A549 (cell line): ENCODE measurements at regions not wholly inside any gene's neighbourhood (a gene's known extent, or its start where the extent isn't known, plus 50 kb on each side); places are given as distances from the start of the nearest gene placed in this dataset.

ENCODE experiments used
- ATAC-seq, 2 experiments: fragments of 200-7000 bp in 1 of 2; fragments of >200 bp in 1 of 2; cut with Nextera tagmentation in 1 of 2; cut with Tn5 transposase in 1 of 2; 3 replicates each; pipeline versions ENCODE4 v1.8.0 to v1.9.1; 2018 to 2020; ENCODE audit warnings: mild to moderate bottlenecking in 1 of 2, moderate library complexity in 1 of 2
- CTCF ChIA-PET: fragments of 300-600 bp; sonication (Branson Sonifier 250); formaldehyde crosslinking; extraction: SDS; loops from one replicate; lab custom pipeline; 2021; ENCODE audit warnings: antibody characterized with exemption, inconsistent platforms; lab: Yijun Ruan, JAX
- POLR2A ChIA-PET: fragments of 350-600 bp; formaldehyde crosslinking; extraction: SDS; loops from one replicate; lab custom pipeline; 2021; ENCODE audit warnings: antibody characterized with exemption, inconsistent platforms; lab: Yijun Ruan, JAX
- DNase-seq, 2 experiments: peaks; one replicate each; pipeline versions ENCODE4 v3.0.0 to v3.0.0-alpha.2; 2011 to 2016; ENCODE audit warnings: low read depth in 1 of 2, low spot score in 1 of 2
- FAIRE-seq: peaks from 2 replicates; lab custom pipeline; 2011; peaks lifted over from hg19 to GRCh38; lab: Jason Lieb, UNC
- H3K27ac ChIP-seq, 2 experiments: fragments of >200 bp; sonication (Bioruptor Twin); formaldehyde crosslinking; 3 replicates each; pipeline ENCODE4 v1.5.1; 2016 to 2017
- H3K4me1 ChIP-seq: fragments of >200 bp; sonication (Bioruptor Twin); formaldehyde crosslinking; 3 replicates; pipeline ENCODE4 v1.6.1; 2016
- H3K4me2 ChIP-seq: fragments of >200 bp; sonication (Bioruptor Twin); formaldehyde crosslinking; 3 replicates; pipeline ENCODE4 v1.6.1; 2016
- H3K4me3 ChIP-seq: fragments of >200 bp; sonication (Bioruptor Twin); formaldehyde crosslinking; 3 replicates; pipeline ENCODE4 v1.5.1; 2016
- H3K9me3 ChIP-seq: fragments of >200 bp; sonication (Bioruptor Twin); formaldehyde crosslinking; 3 replicates; pipeline ENCODE4 v1.6.1; 2016
- CBX2 ChIP-seq: fragments of 200-600 bp; sonication (generic); IDR thresholded peaks from 2 replicates; pipeline ENCODE4 v1.6.1; 2016; ENCODE audit warnings: low read depth, mild to moderate bottlenecking, borderline replicate concordance
- CEBPB ChIP-seq, 2 experiments: fragments of >200 bp in 1 of 2; sonication (Bioruptor Twin) in 1 of 2; formaldehyde crosslinking in 1 of 2; IDR thresholded peaks; 2 replicates each; pipeline ENCODE4 v1.6.1; 2012 to 2016
- CHD4 ChIP-seq: fragments of 200-600 bp; sonication (generic); IDR thresholded peaks from 2 replicates; pipeline ENCODE4 v1.6.1; 2016; ENCODE audit warnings: antibody characterized with exemption, mild to moderate bottlenecking, borderline replicate concordance
- EHF ChIP-seq: fragments of 250-450 bp; sonication (Bioruptor Pico); IDR thresholded peaks from 2 replicates; pipeline ENCODE4 v1.5.0; 2020; ENCODE audit warnings: mild to moderate bottlenecking
- EP300 ChIP-seq, 2 experiments: fragments of >200 bp; sonication (Bioruptor Twin); formaldehyde crosslinking; IDR thresholded peaks; 2 replicates in 1 of 2; 3 replicates in 1 of 2; pipeline ENCODE4 v1.6.1; 2016 to 2017
- FOSL2 ChIP-seq, 2 experiments: fragments of 450-650 bp in 1 of 2; fragments of >200 bp in 1 of 2; sonication (Bioruptor Twin) in 1 of 2; formaldehyde crosslinking; IDR thresholded peaks; 2 replicates each; pipeline versions ENCODE4 v1.5.0 to v1.6.1; 2016 to 2020; ENCODE audit warnings: mild to moderate bottlenecking in 1 of 2, moderate library complexity in 1 of 2
- FOXS1 ChIP-seq: fragments of 250-450 bp; sonication (Bioruptor Pico); IDR thresholded peaks from 2 replicates; pipeline ENCODE4 v1.5.0; 2020; ENCODE audit warnings: mild to moderate bottlenecking, moderate library complexity
- GATA3 ChIP-seq: IDR thresholded peaks from 2 replicates; pipeline ENCODE4 v1.6.1; 2012; ENCODE audit warnings: borderline replicate concordance
- HDAC2 ChIP-seq: fragments of 200-600 bp; sonication (generic); IDR thresholded peaks from 2 replicates; pipeline ENCODE4 v1.6.1; 2016
- HES2 ChIP-seq: fragments of >200 bp; sonication (Bioruptor Twin); formaldehyde crosslinking; IDR thresholded peaks from 2 replicates; pipeline ENCODE4 v1.6.1; 2016
- HEYL ChIP-seq: fragments of 250-450 bp; sonication (Bioruptor Pico); IDR thresholded peaks from 2 replicates; pipeline ENCODE4 v1.8.0; 2021; ENCODE audit warnings: mild to moderate bottlenecking, moderate library complexity
- HMGXB4 ChIP-seq: fragments of 250-450 bp; sonication (Bioruptor Pico); IDR thresholded peaks from 2 replicates; pipeline ENCODE4 v1.5.0; 2021; ENCODE audit warnings: mild to moderate bottlenecking, moderate library complexity, borderline replicate concordance
- HOXB5 ChIP-seq: fragments of 250-450 bp; sonication (Bioruptor Pico); IDR thresholded peaks from 2 replicates; pipeline ENCODE4 v1.5.0; 2020; ENCODE audit warnings: mild to moderate bottlenecking, moderate library complexity
- JUNB ChIP-seq: fragments of >200 bp; sonication (Bioruptor Twin); formaldehyde crosslinking; IDR thresholded peaks from 2 replicates; pipeline ENCODE4 v1.6.1; 2016
- KDM5A ChIP-seq: fragments of 200-600 bp; sonication (generic); IDR thresholded peaks from 2 replicates; pipeline ENCODE4 v1.6.1; 2016; ENCODE audit warnings: antibody characterized with exemption, mild to moderate bottlenecking
- MAX ChIP-seq: IDR thresholded peaks from 2 replicates; pipeline ENCODE4 v1.6.1; 2012
- MAZ ChIP-seq: fragments of 150-350 bp; IDR thresholded peaks from 2 replicates; pipeline ENCODE4 v1.6.1; 2014; ENCODE audit warnings: antibody characterized with exemption, low read depth, low read length, borderline replicate concordance
- NPAS2 ChIP-seq: fragments of 250-450 bp; sonication (Bioruptor Pico); IDR thresholded peaks from 2 replicates; pipeline ENCODE4 v1.8.0; 2022; ENCODE audit warnings: mild to moderate bottlenecking, moderate library complexity, borderline replicate concordance
- NR3C1 ChIP-seq: fragments of >200 bp; sonication (Bioruptor Twin); formaldehyde crosslinking; IDR thresholded peaks from 3 replicates; pipeline ENCODE4 v1.6.1; 2017
- REST ChIP-seq: fragments of 200-600 bp; sonication (generic); IDR thresholded peaks from 2 replicates; pipeline ENCODE4 v1.6.1; 2016; ENCODE audit warnings: antibody characterized with exemption, mild to moderate bottlenecking, moderate library complexity
- RFX5 ChIP-seq: fragments of 450-650 bp; IDR thresholded peaks from 2 replicates; pipeline ENCODE4 v1.7.1; 2014; ENCODE audit warnings: antibody characterized with exemption, mild to moderate bottlenecking, moderate library complexity
- RNF2 ChIP-seq: fragments of 200-600 bp; sonication (generic); IDR thresholded peaks from 2 replicates; pipeline ENCODE4 v1.6.1; 2016; ENCODE audit warnings: low read depth, mild to moderate bottlenecking, antibody characterized with exemption, moderate library complexity, borderline replicate concordance
- SMC3 ChIP-seq: fragments of >200 bp; sonication (Bioruptor Twin); formaldehyde crosslinking; IDR thresholded peaks from 3 replicates; pipeline ENCODE4 v1.6.1; 2018; ENCODE audit warnings: inconsistent platforms
- TFCP2L1 ChIP-seq: fragments of 250-450 bp; sonication (Bioruptor Pico); IDR thresholded peaks from 2 replicates; pipeline ENCODE4 v1.5.0; 2021; ENCODE audit warnings: mild to moderate bottlenecking
- ZFP36 ChIP-seq: fragments of 450-650 bp; IDR thresholded peaks from 2 replicates; pipeline ENCODE4 v1.6.1; 2014; ENCODE audit warnings: borderline replicate concordance; ENCODE audit not compliant: partially characterized antibody
- WGBS: methylation state at CpG from one replicate; pipeline ENCODE4 v1.1.6; 2017; ENCODE audit errors: missing lambda C conversion rate; 5-methylcytosine and 5-hydroxymethylcytosine counted together

GRCh38 chr22:48706934-48707762 lies 1120.5 kb downstream of the BRD1 start:
- POLR2A ChIA-PET, result no interaction called here
- DNase-seq (no peak), ATAC-seq (no peak), FAIRE-seq (no peak)
- WGBS, result 93% methylated on average over 8 of the region's 15 CpGs
- Histone ChIP-seq H3K9me3 (no peaks in the 10 kb centered on the region), H3K4me3 (no peak overlapping the region), H3K4me2 (no peak overlapping the region), H3K4me1 (no peaks in the 10 kb centered on the region), H3K27ac (no peak overlapping the region)
- TF ChIP-seq FOXS1 (CRISPR knock-in tag) (no peak), EHF (CRISPR knock-in tag) (no peak), HEYL (no peak), MAX (no peak)
- CTCF ChIA-PET, result no interaction called here

GRCh38 chr22:48705917-48706605 lies 1121.6 kb downstream of the BRD1 start:
- FAIRE-seq (no peak), ATAC-seq (no peak), DNase-seq (no peak)
- no peak overlapping the region for H3K27ac ChIP-seq
- no peaks in the 10 kb centered on the region for H3K4me1 ChIP-seq
- no peaks in the 10 kb centered on the region for H3K9me3 ChIP-seq
- POLR2A ChIA-PET, result no interaction called here
- TF ChIP-seq REST (no peak), FOXS1 (CRISPR knock-in tag) (no peak), TFCP2L1 (CRISPR knock-in tag) (no peak), HES2 (no peak), CBX2 (no peak), EP300 (IDR thresholded peaks at IDR 0.05) (no peak), MAZ (no peak), FOSL2 (IDR thresholded peaks at IDR 0.05) (no peak), FOSL2 (CRISPR knock-in tag; IDR thresholded peaks at IDR 0.05) (no peak), RFX5 (no peak)
- CTCF ChIA-PET, result no interaction called here
- H3K4me3 ChIP-seq, result no peak overlapping the region
- no peak overlapping the region for H3K4me2 ChIP-seq
- WGBS, result 68% methylated on average over 12 of the region's 16 CpGs

- FAIRE-seq (no peak), DNase-seq (no peak), ATAC-seq (no peak)
- Histone ChIP-seq H3K4me3 (no peak overlapping the region), H3K9me3 (no peaks in the 10 kb centered on the region), H3K4me1 (no peaks in the 10 kb centered on the region), H3K4me2 (no peak overlapping the region), H3K27ac (no peak overlapping the region)
- POLR2A ChIA-PET, result no interaction called here
- 92% methylated on average over 10 of the region's 18 CpGs for WGBS
- CTCF ChIA-PET, result no interaction called here
- TF ChIP-seq KDM5A (no peak), FOSL2 (IDR thresholded peaks at IDR 0.05) (no peak), FOSL2 (CRISPR knock-in tag; IDR thresholded peaks at IDR 0.05) (no peak), HMGXB4 (CRISPR knock-in tag) (no peak), JUNB (no peak), NPAS2 (CRISPR knock-in tag) (no peak), HOXB5 (CRISPR knock-in tag) (no peak), CHD4 (no peak), RNF2 (no peak), ZFP36 (no peak), MAZ (no peak), NR3C1 (no peak), SMC3 (no peak), CEBPB (IDR thresholded peaks at IDR 0.05) (no peak), GATA3 (no peak), HDAC2 (no peak), CBX2 (no peak)
These were observed 1122.3 kb downstream of the BRD1 start for GRCh38 chr22:48705159-48705916.
